SK-N-MC (cell line): ENCODE measurements at regions not wholly inside any gene's neighbourhood (a gene's known extent, or its start where the extent isn't known, plus 50 kb on each side); places are given as distances from the start of the nearest gene placed in this dataset.

Experiments used
- EZH2 ChIP-seq: fragments of 200-600 bp; sonication (generic); IDR thresholded peaks from one replicate; pipeline ENCODE4 v1.6.1; 2017; ENCODE audit warnings: antibody characterized with exemption
- POLR2AphosphoS5 ChIP-seq: IDR thresholded peaks from 2 replicates; pipeline ENCODE4 v1.6.1; 2012; ENCODE audit warnings: mild to moderate bottlenecking, low read depth, low read length, borderline replicate concordance

- no peak for TF ChIP-seq EZH2
- TF ChIP-seq POLR2AphosphoS5, result no peak
These were observed 210.6 kb downstream of the UQCRFS1 start for GRCh38 chr19:29002336-29002735.
